NT2/D1 (cell line): ENCODE measurements at regions not wholly inside any gene's neighbourhood (a gene's known extent, or its start where the extent isn't known, plus 50 kb on each side); places are given as distances from the start of the nearest gene placed in this dataset.

ENCODE experiments used
- SUZ12 ChIP-seq: IDR thresholded peaks from 2 replicates; pipeline ENCODE4 v1.6.1; 2011; ENCODE audit not compliant: insufficient read length, insufficient read depth; ENCODE audit errors: extremely low read depth
- YY1 ChIP-seq: IDR thresholded peaks from 2 replicates; pipeline ENCODE4 v1.6.1; 2011; ENCODE audit not compliant: insufficient read length, insufficient read depth
- ZNF274 ChIP-seq: IDR thresholded peaks from 2 replicates; pipeline ENCODE4 v1.6.1; 2011; ENCODE audit warnings: mild to moderate bottlenecking, low read depth, low read length

DNA sequence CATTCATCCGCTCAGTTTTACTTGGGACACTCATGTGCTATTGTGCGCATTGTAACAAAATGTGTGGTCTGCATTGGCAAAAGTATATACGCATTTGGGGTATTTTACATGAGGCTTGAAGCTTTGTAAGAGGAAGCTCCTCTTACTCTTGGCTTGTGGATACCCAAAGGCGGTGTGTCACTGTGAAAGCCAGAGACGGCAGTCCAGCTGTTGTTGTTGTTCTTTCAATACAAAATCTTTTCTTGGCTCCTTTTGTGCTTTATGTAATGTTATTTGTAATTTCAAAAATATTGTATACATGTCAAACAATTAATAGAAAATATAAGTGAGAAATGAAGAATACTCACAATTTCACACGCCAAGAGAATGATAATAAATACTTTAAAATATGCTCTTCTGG lies 128.3 kb upstream of the MOCS2 start:
- TF ChIP-seq YY1 = no peak
- TF ChIP-seq ZNF274 = no peak
- no peak for TF ChIP-seq SUZ12
